GM23248 (cell line): ENCODE measurements at regions not wholly inside any gene's neighbourhood (a gene's known extent, or its start where the extent isn't known, plus 50 kb on each side); places are given as distances from the start of the nearest gene placed in this dataset.

Experiments
- EZH2 ChIP-seq: fragments of 200-600 bp; sonication (generic); IDR thresholded peaks from 2 replicates; pipeline ENCODE4 v1.6.1; 2018; ENCODE audit warnings: antibody characterized with exemption, mild to moderate bottlenecking; ENCODE audit not compliant: insufficient read depth, poor library complexity, severe bottlenecking
- EZH2phosphoT487 ChIP-seq: fragments of 200-600 bp; sonication (generic); IDR thresholded peaks from 2 replicates; pipeline ENCODE4 v1.6.1; 2018; ENCODE audit warnings: antibody characterized with exemption, moderate library complexity, mild to moderate bottlenecking, low read depth; ENCODE audit not compliant: insufficient read depth

- no peak for TF ChIP-seq EZH2
- TF ChIP-seq EZH2phosphoT487: no peak
Measured at GRCh38 chr14:48622980-48623379, 947.6 kb upstream of the MDGA2 start.
